ENCODE measurements at regions not wholly inside any gene's neighbourhood (a gene's known extent, or its start where the extent isn't known, plus 50 kb on each side); places are given as distances from the start of the nearest gene placed in this dataset.

DNA sequence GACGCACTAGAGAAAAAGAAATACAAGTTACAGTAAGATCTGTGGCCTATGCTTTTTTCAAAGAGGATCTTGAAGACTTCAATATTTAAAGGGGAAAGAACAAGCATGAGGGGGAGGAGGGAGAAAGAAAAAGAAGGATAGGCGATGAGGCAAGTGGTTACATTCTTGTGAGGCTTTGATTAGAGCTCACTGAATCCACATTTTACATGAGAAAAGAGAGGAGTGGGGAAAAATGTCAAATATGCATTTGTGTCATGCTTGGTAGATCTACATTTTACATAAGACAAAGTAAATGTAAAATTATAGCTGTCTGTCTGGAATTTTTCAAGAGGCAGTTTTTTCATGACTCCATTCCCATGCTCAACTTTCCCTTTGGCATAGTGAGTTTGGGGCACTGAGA, 965.9 kb downstream of the FSTL5 start:
- no peak overlapping the region for H3K4me3 ChIP-seq (ENCODE audit: low read depth, low read length)
- TF ChIP-seq, protein P1, sequence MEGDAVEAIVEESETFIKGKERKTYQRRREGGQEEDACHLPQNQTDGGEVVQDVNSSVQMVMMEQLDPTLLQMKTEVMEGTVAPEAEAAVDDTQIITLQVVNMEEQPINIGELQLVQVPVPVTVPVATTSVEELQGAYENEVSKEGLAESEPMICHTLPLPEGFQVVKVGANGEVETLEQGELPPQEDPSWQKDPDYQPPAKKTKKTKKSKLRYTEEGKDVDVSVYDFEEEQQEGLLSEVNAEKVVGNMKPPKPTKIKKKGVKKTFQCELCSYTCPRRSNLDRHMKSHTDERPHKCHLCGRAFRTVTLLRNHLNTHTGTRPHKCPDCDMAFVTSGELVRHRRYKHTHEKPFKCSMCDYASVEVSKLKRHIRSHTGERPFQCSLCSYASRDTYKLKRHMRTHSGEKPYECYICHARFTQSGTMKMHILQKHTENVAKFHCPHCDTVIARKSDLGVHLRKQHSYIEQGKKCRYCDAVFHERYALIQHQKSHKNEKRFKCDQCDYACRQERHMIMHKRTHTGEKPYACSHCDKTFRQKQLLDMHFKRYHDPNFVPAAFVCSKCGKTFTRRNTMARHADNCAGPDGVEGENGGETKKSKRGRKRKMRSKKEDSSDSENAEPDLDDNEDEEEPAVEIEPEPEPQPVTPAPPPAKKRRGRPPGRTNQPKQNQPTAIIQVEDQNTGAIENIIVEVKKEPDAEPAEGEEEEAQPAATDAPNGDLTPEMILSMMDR (IDR thresholded peaks at IDR 0.05; ENCODE audit: borderline replicate concordance, insufficient read depth, low read depth, low read length): no peak

DNA sequence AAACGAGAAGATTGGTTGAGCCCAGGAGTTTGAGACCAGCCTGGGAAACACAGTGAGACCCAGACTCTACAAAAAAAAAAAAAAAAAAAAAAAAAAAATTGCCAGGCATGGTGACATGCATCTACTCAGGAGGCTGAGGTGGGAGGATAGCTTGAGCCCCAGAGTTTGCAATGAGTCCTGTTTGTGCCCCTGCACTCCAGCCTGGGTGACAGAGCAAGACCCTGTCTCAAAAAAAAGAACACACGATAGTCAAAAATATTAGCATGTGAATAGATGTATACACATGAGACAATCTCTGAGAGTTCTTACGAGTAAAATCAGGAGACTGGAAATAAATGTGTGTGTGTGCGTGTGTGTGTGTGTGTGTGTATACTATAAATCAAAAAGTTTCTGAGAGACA, 966.3 kb downstream of the FSTL5 start:
- H3K4me3 ChIP-seq (ENCODE audit: low read depth, low read length): no peak overlapping the region
- TF ChIP-seq, protein P1 (IDR thresholded peaks at IDR 0.05; ENCODE audit: borderline replicate concordance, insufficient read depth, low read depth, low read length): no peak

DNA sequence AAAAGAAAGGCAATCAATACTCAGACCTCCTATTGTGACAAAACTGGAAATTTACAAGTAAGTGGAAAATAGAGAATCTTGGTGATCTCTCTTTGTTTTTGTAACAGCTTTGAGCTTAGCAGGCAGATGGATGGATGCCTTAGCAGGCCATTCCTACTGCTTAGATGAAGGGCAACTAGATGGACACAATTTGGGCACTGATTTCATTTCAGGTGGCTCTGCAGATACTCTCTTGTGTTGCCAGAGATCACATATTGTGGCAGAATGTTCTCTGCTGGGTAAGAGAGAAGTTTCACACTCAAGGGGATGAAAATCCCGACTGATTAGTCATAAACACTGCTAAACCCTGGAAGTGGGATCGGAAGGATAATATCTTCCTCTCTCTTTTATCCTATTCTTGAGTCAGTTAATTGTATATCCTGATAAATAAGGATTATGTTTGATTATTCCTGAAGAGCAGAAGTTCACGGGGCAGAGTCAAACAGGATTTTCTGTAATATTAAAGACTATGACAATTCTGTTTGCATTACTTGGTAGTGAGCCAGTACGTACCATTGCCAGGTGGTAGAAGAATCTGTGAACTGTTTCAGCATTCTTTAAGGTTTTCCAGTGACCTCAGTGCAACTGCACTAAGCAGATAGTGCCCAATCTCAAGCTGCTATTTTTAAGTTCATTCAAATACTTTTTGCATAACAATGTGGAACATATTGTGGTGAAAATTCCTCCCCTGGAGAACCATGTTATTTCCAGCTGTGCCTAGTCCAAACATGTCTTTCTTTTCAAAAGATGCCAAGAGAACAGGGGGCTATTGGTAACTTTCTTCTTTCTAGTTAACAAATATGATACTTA, 974.3 kb downstream of the FSTL5 start:
- TF ChIP-seq, protein P1 (IDR thresholded peaks at IDR 0.05; ENCODE audit: borderline replicate concordance, insufficient read depth, low read depth, low read length): no peak
- H3K4me3 ChIP-seq (ENCODE audit: low read depth, low read length): no peak overlapping the region

DNA sequence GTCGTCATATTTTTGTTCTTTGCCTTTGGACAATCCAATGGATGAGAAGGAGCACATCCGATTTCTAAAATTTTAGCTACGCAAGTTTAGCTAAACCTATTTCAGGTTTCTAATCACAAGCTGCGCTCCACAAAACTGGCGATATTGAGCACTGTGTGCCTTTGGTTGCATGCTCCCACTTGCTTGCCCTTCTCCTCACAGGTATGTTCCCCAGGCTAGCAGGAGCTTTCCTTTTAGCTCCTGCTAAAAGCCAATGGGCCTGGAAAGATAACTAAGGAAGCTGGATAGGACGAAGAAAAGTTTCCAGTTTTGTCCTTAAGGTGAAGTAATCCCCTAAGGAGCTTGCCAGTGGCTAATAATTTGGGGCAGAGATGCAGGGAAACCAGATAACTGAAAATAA, 975.2 kb downstream of the FSTL5 start:
- TF ChIP-seq, protein P1 (IDR thresholded peaks at IDR 0.05; ENCODE audit: borderline replicate concordance, insufficient read depth, low read depth, low read length): no peak
- no peak overlapping the region for H3K4me3 ChIP-seq (ENCODE audit: low read depth, low read length)

GRCh38 chr4:161187569-161187968, 976.2 kb downstream of the FSTL5 start:
- no peak overlapping the region for H3K4me3 ChIP-seq (ENCODE audit: low read depth, low read length)
- TF ChIP-seq, protein P1 (IDR thresholded peaks at IDR 0.05; ENCODE audit: borderline replicate concordance, insufficient read depth, low read depth, low read length): no peak

DNA sequence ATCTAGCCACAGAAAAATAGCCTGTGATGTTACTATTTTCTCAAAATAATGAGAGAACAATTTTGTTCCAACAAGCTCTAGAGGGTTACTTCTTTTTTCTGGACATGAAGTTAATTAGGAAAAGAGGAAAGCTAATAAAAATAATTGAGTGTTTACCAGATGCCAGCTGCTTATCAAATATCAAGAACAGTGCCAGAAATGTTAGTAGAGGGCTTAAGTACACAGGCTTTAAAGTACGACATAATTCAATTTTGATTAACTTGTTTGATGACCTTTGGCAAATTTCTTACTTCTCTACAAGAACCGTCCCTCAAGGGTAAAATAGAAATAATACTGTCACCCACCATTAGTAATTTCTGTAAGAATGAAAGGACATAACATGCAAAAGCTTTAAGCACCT, 977.0 kb downstream of the FSTL5 start:
- no peak overlapping the region for H3K4me3 ChIP-seq (ENCODE audit: low read depth, low read length)
- TF ChIP-seq, protein P1 (IDR thresholded peaks at IDR 0.05; ENCODE audit: borderline replicate concordance, insufficient read depth, low read depth, low read length): no peak

- no peak overlapping the region for H3K4me3 ChIP-seq (ENCODE audit: low read depth, low read length)
- TF ChIP-seq, protein P1 (IDR thresholded peaks at IDR 0.05; ENCODE audit: borderline replicate concordance, insufficient read depth, low read depth, low read length): no peak
Observed at GRCh38 chr4:161186012-161186411, 977.8 kb downstream of the FSTL5 start.

Measured in GM12875 (cell line).